RCC 7860 (cell line): ENCODE measurements at regions not wholly inside any gene's neighbourhood (a gene's known extent, or its start where the extent isn't known, plus 50 kb on each side); places are given as distances from the start of the nearest gene placed in this dataset.
"Not testable (repeated sequence)": the region's sequence is repeated elsewhere in the genome, so short reads cannot be mapped to it uniquely, and the experiment has no call there.

Experiments used
- DNase-seq: peaks from one replicate; pipeline ENCODE4 v3.0.0-alpha.2; 2015; ENCODE audit warnings: low spot score
- FAIRE-seq: peaks from 2 replicates; lab custom pipeline; 2012; peaks lifted over from hg19 to GRCh38; lab: Jason Lieb, UNC

GRCh38 chr14:84272290-84272721, 1257.6 kb upstream of the FLRT2 start:
- no peak for FAIRE-seq
- no peak for DNase-seq

GRCh38 chr14:84273181-84273580, 1256.8 kb upstream of the FLRT2 start:
- no peak for FAIRE-seq
- DNase-seq, result no peak

- no peak for FAIRE-seq
- no peak for DNase-seq
Observed at GRCh38 chr14:84282618-84283017, 1247.3 kb upstream of the FLRT2 start.

- DNase-seq (no peak), FAIRE-seq (no peak)
Observed at GRCh38 chr14:84288781-84289180, 1241.2 kb upstream of the FLRT2 start.

- FAIRE-seq, result no peak
- no peak for DNase-seq
Observed at GRCh38 chr14:84298663-84299195, 1231.2 kb upstream of the FLRT2 start.

GRCh38 chr14:84303140-84303539, 1226.8 kb upstream of the FLRT2 start:
- DNase-seq, result no peak
- FAIRE-seq, result no peak

- FAIRE-seq, result no peak
- DNase-seq, result no peak
Observed at GRCh38 chr14:84312551-84312950, 1217.4 kb upstream of the FLRT2 start.

GRCh38 chr14:84323450-84323849, 1206.5 kb upstream of the FLRT2 start:
- FAIRE-seq (no peak), DNase-seq (no peak)

GRCh38 chr14:84323978-84324377, 1206.0 kb upstream of the FLRT2 start:
- no peak for FAIRE-seq
- no peak for DNase-seq

GRCh38 chr14:84336433-84336832, 1193.5 kb upstream of the FLRT2 start:
- no peak for FAIRE-seq
- no peak for DNase-seq

- FAIRE-seq, result no peak
- no peak for DNase-seq
Observed at GRCh38 chr14:84340938-84341337, 1189.0 kb upstream of the FLRT2 start.

- not testable (repeated sequence) for FAIRE-seq, DNase-seq
Observed at GRCh38 chr14:84341867-84342266, 1188.1 kb upstream of the FLRT2 start.

- FAIRE-seq, result no peak
Observed at GRCh38 chr14:84343656-84344055, 1186.3 kb upstream of the FLRT2 start.

GRCh38 chr14:84351646-84352045, 1178.3 kb upstream of the FLRT2 start:
- no peak for DNase-seq
- FAIRE-seq, result no peak

More at GRCh38 chr14:84343656-84344055, 1186.3 kb upstream of the FLRT2 start:
- DNase-seq, result no peak

- FAIRE-seq (no peak), DNase-seq (no peak)
Observed at GRCh38 chr14:84361476-84361875, 1168.5 kb upstream of the FLRT2 start.

GRCh38 chr14:84375235-84375634, 1154.7 kb upstream of the FLRT2 start:
- no peak for DNase-seq
- FAIRE-seq, result no peak

- DNase-seq (no peak), FAIRE-seq (no peak)
Observed at GRCh38 chr14:84390010-84390409, 1139.9 kb upstream of the FLRT2 start.

- DNase-seq (no peak), FAIRE-seq (no peak)
Observed at GRCh38 chr14:84397631-84398030, 1132.3 kb upstream of the FLRT2 start.

GRCh38 chr14:84399296-84399910, 1130.5 kb upstream of the FLRT2 start:
- DNase-seq, result no peak
- no peak for FAIRE-seq

- DNase-seq, result no peak
- no peak for FAIRE-seq
Observed at GRCh38 chr14:84401631-84402030, 1128.3 kb upstream of the FLRT2 start.

- DNase-seq (no peak), FAIRE-seq (no peak)
Observed at GRCh38 chr14:84403585-84403984, 1126.4 kb upstream of the FLRT2 start.

GRCh38 chr14:84404246-84404645, 1125.7 kb upstream of the FLRT2 start:
- FAIRE-seq, result no peak

GRCh38 chr14:84409435-84409834, 1120.5 kb upstream of the FLRT2 start:
- DNase-seq (no peak), FAIRE-seq (no peak)

More at GRCh38 chr14:84404246-84404645, 1125.7 kb upstream of the FLRT2 start:
- DNase-seq, result no peak
